ENCODE measurements at regions not wholly inside any gene's neighbourhood (a gene's known extent, or its start where the extent isn't known, plus 50 kb on each side); places are given as distances from the start of the nearest gene placed in this dataset.
"Not testable (repeated sequence)": the region's sequence is repeated elsewhere in the genome, so short reads cannot be mapped to it uniquely, and the experiment has no call there.

DNA sequence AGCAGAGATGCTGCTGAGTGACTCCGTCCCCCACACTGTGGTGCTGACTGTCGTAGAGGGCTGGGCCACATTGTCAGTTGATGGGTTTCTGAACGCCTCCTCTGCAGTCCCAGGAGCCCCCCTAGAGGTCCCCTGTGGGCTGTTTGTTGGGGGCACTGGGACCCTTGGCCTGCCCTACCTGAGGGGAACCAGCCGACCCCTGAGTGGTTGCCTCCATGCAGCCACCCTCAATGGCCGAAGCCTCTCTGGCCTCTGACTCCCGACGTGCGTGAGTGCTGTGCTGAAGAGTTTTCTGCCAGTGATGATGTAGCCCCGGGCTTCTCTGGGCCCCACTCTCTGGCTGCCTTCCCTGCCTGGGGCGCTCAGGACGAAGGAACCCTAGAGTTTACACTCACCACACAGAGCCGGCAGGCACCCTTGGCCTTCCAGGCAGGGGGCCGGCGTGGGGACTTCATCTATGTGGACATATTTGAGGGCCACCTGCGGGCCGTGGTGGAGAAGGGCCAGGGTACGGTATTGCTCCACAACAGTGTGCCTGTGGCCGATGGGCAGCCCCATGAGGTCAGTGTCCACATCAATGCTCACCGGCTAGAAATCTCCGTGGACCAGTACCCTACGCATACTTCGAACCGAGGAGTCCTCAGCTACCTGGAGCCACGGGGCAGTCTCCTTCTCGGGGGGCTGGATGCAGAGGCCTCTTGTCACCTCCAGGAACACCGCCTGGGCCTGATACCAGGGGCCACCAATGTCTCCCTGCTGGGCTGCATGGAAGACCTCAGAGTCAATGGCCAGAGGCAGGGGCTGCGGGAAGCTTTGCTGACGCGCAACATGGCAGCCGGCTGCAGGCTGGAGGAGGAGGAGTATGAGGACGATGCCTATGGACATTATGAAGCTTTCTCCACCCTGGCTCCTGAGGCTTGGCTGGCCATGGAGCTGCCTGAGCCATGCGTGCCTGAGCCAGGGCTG lies 181.1 kb downstream of the TBC1D2B start:
- H3K9me2 ChIP-seq (replicated peaks; ENCODE audit: insufficient read depth, low read length); H3K4me2 ChIP-seq (ENCODE audit: low read depth, low read length); H3F3A ChIP-seq (ENCODE audit: insufficient read depth, low read length); H2AFZ ChIP-seq (ENCODE audit: low read length); H3K9ac ChIP-seq (ENCODE audit: low read length); H4K20me1 ChIP-seq (ENCODE audit: insufficient read depth, low read length); H3K4me3 ChIP-seq (ENCODE audit: low read length); H3K27ac ChIP-seq (ENCODE audit: low read length); H3K36me3 ChIP-seq (replicated peaks; ENCODE audit: insufficient read depth, low read length); DNase-seq; H3K9me3 ChIP-seq (replicated peaks; ENCODE audit: insufficient read depth, low read length); H3K79me2 ChIP-seq (ENCODE audit: low read length); H3K4me1 ChIP-seq (ENCODE audit: low read length): not testable (repeated sequence)
- H3K27me3 ChIP-seq (replicated peaks; ENCODE audit: insufficient read depth, low read length) = peaks cover 37% of the 10 kb centered on the region

DNA sequence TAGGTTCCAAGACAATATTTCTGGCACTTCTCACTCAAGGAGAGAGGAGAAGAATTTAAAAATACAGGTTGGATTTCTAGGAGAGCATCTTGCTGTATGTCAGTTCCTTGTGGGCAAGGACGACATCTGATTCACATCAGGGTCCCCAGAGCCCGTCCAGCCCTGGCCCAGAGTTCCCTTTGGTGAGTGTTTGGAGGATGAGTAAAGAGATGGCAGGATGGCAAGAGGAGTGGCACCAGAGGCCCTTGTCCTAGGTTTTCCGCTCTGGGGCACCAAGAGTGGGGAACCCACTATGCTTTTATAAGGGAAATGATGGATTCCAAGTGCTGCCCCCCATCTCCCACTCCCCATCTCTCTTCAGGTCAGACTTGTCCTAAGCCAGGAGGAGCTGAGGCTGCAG lies 181.8 kb downstream of the TBC1D2B start:
- Histone ChIP-seq H3F3A (ENCODE audit: insufficient read depth, low read length) (no peaks in the 10 kb centered on the region), H3K27me3 (replicated peaks; ENCODE audit: insufficient read depth, low read length) (peaks cover 37% of the 10 kb centered on the region), H3K9me3 (replicated peaks; ENCODE audit: insufficient read depth, low read length) (no peaks in the 10 kb centered on the region), H3K9ac (ENCODE audit: low read length) (no peak overlapping the region), H3K4me2 (ENCODE audit: low read depth, low read length) (no peak overlapping the region), H3K27ac (ENCODE audit: low read length) (no peak overlapping the region), H4K20me1 (ENCODE audit: insufficient read depth, low read length) (no peaks in the 10 kb centered on the region), H3K4me1 (ENCODE audit: low read length) (no peaks in the 10 kb centered on the region), H2AFZ (ENCODE audit: low read length) (no peak overlapping the region), H3K79me2 (ENCODE audit: low read length) (no peaks in the 10 kb centered on the region), H3K9me2 (replicated peaks; ENCODE audit: insufficient read depth, low read length) (no peaks in the 10 kb centered on the region), H3K4me3 (ENCODE audit: low read length) (no peak overlapping the region), H3K36me3 (replicated peaks; ENCODE audit: insufficient read depth, low read length) (no peaks in the 10 kb centered on the region)
- no peak for DNase-seq
- no peak for TF ChIP-seq EZH2 (optimal IDR thresholded peaks at IDR 0.05; ENCODE audit: low read depth, low read length)

DNA sequence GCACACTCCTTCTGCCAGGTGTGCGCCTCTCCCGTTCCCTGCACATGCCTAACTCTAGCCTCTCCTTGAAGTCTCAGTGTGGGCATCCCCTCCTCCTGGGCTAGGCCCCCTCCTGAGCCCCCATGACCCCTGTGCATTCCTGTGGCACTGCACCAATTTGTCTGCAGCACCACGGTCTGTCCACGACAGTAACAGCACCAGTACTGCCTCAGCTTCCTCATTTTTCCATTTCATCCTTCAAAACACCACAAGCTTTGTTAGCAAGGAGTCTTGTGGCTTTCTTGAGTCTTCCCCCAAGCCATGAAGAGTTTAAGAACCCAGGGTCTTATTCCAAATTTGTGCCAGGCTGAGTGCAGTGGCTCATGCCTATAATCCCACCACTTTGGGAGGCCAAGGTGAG lies 182.4 kb downstream of the TBC1D2B start:
- not testable (repeated sequence) for H3K9me2 ChIP-seq (replicated peaks; ENCODE audit: insufficient read depth, low read length); H3K27ac ChIP-seq (ENCODE audit: low read length); H3F3A ChIP-seq (ENCODE audit: insufficient read depth, low read length); H3K79me2 ChIP-seq (ENCODE audit: low read length); H3K9ac ChIP-seq (ENCODE audit: low read length); H3K4me1 ChIP-seq (ENCODE audit: low read length); H3K4me2 ChIP-seq (ENCODE audit: low read depth, low read length); H3K4me3 ChIP-seq (ENCODE audit: low read length); H3K36me3 ChIP-seq (replicated peaks; ENCODE audit: insufficient read depth, low read length); H4K20me1 ChIP-seq (ENCODE audit: insufficient read depth, low read length); H2AFZ ChIP-seq (ENCODE audit: low read length); H3K9me3 ChIP-seq (replicated peaks; ENCODE audit: insufficient read depth, low read length); DNase-seq
- peaks cover 40% of the 10 kb centered on the region for H3K27me3 ChIP-seq (replicated peaks; ENCODE audit: insufficient read depth, low read length)

DNA sequence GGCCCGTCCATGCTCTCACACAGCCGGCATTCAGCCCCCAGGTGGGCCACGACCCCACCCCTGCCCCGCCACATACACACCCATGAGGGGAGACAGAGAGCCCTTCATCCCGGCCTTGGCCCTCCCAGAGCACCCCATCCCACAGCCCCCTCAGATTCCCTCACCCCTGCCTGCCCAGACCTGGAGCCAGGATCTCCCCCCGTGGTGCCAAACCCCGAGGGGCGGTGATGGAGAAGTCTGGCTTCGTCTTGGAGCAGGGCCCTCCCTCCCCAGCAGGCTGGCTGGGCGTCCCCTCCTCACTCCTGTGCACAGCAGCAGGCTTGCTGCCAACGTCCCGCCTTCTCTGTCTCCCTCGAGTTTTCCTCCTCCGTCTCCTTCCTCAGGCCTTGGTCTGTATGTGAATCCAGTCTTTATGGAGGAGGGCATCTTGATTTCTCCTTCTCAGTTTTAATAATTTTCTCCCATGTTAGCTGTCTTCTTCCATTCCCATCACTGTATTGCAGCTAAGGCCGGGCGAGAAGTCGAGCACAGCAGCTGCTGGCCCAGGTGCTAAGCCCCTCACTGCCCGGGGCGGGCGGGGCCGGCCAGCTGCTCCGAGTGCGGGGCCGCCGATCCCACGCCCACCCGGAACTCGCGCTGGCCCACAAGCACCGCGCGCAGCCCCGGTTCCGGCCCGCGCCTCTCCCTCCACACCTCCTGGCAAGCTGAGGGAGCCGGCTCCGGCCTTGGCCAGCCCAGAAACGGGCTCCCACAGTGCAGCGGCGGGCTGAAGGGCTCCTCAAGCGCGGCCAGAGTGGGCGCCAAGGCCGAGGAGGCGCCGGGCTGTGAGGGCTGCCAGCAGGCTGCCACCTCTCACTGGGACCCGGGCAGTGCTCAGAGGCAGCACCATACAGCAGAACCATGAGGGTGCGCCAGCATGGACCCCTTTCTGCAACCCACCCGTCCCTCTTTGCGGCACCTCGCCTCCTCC lies 183.6 kb downstream of the TBC1D2B start:
- not testable (repeated sequence) for H3K4me1 ChIP-seq (ENCODE audit: low read length); H3K79me2 ChIP-seq (ENCODE audit: low read length); H3K4me2 ChIP-seq (ENCODE audit: low read depth, low read length); H3K27ac ChIP-seq (ENCODE audit: low read length); H3K9me2 ChIP-seq (replicated peaks; ENCODE audit: insufficient read depth, low read length); H3K9me3 ChIP-seq (replicated peaks; ENCODE audit: insufficient read depth, low read length); H2AFZ ChIP-seq (ENCODE audit: low read length); H3F3A ChIP-seq (ENCODE audit: insufficient read depth, low read length); H3K9ac ChIP-seq (ENCODE audit: low read length); H3K36me3 ChIP-seq (replicated peaks; ENCODE audit: insufficient read depth, low read length); DNase-seq; H3K4me3 ChIP-seq (ENCODE audit: low read length); H4K20me1 ChIP-seq (ENCODE audit: insufficient read depth, low read length)
- H3K27me3 ChIP-seq (replicated peaks; ENCODE audit: insufficient read depth, low read length) = peaks cover 38% of the 10 kb centered on the region

DNA sequence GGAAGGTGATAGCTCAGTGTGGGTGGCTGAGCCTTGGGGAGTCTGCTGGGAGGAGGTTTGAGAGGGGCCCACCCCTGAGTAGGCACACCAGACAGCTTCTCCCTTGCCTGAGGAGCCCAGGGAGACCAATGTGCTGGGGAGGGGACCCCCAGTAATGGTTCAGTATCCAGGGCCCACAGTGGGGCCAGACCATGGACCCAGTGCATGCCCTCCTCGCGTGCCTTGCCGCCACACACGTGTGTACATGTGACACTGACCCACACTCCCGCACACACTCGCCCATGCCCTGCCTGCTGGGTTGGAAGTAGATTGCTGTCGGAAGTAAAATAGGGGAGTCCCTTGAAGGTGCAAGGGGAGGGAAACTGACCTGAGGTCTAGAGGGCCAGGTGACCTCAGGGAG lies 184.3 kb downstream of the TBC1D2B start:
- not testable (repeated sequence) for H3K79me2 ChIP-seq (ENCODE audit: low read length); DNase-seq; H3K9ac ChIP-seq (ENCODE audit: low read length); H3K4me1 ChIP-seq (ENCODE audit: low read length); H3K4me2 ChIP-seq (ENCODE audit: low read depth, low read length); H3K9me3 ChIP-seq (replicated peaks; ENCODE audit: insufficient read depth, low read length); H3K9me2 ChIP-seq (replicated peaks; ENCODE audit: insufficient read depth, low read length); H4K20me1 ChIP-seq (ENCODE audit: insufficient read depth, low read length); H3K27ac ChIP-seq (ENCODE audit: low read length); H3K36me3 ChIP-seq (replicated peaks; ENCODE audit: insufficient read depth, low read length); H3F3A ChIP-seq (ENCODE audit: insufficient read depth, low read length); H2AFZ ChIP-seq (ENCODE audit: low read length); H3K4me3 ChIP-seq (ENCODE audit: low read length)
- H3K27me3 ChIP-seq (replicated peaks; ENCODE audit: insufficient read depth, low read length) = peaks cover 35% of the 10 kb centered on the region

Measured in MM.1S (cell line).